ENCODE measurements at regions not wholly inside any gene's neighbourhood (a gene's known extent, or its start where the extent isn't known, plus 50 kb on each side); places are given as distances from the start of the nearest gene placed in this dataset.

DNA sequence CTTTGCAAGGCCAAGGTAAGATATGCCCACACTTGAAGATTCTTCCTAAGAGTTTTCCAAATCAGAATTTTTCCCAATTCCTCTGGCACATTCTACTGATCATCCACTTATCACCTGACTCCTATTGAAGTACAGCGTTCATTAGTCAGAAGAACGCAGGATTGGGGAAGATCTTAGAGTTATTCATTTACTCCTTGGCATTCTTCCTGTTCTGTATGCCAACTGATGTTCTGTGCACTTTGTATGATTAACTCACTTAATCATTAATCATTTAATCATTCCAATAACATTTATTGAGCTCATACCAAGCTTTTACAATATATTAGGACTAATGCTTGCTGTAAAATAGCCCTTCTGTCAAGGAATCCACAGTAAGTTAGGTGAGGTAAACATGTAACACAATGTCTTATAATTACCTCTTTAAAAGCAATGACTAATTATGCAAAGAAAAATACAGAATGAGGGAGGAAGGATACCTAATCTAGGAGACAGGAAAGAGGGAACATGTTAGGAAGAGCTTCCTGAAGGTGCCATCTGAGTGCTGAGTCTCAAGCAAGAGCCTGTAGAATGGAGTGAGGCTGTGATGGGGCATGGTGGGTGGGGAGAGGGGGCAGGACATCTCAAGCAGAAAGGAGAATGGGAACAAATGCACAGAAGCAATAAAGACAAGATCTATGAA lies 71.1 kb upstream of the DPT start:
- FAIRE-seq (no peak), DNase-seq (ENCODE audit: insufficient read length, low spot score) (no peak)
- no peak for TF ChIP-seq POU2F2 (IDR thresholded peaks at IDR 0.05; ENCODE audit: low read depth, low read length)
- TF ChIP-seq TAF1 (IDR thresholded peaks at IDR 0.05; ENCODE audit: low read depth, low read length) = no peak
- no peak for TF ChIP-seq POLR2A (IDR thresholded peaks at IDR 0.05; ENCODE audit: low read depth, low read length)
- no peak for TF ChIP-seq PAX5 (IDR thresholded peaks at IDR 0.05; ENCODE audit: insufficient read depth, low read length, severe bottlenecking)
- no peak for TF ChIP-seq POLR2AphosphoS5 (IDR thresholded peaks at IDR 0.05; ENCODE audit: low read depth, low read length)
- TF ChIP-seq SPI1 (IDR thresholded peaks at IDR 0.05; ENCODE audit: low read depth, low read length) = no peak

DNA sequence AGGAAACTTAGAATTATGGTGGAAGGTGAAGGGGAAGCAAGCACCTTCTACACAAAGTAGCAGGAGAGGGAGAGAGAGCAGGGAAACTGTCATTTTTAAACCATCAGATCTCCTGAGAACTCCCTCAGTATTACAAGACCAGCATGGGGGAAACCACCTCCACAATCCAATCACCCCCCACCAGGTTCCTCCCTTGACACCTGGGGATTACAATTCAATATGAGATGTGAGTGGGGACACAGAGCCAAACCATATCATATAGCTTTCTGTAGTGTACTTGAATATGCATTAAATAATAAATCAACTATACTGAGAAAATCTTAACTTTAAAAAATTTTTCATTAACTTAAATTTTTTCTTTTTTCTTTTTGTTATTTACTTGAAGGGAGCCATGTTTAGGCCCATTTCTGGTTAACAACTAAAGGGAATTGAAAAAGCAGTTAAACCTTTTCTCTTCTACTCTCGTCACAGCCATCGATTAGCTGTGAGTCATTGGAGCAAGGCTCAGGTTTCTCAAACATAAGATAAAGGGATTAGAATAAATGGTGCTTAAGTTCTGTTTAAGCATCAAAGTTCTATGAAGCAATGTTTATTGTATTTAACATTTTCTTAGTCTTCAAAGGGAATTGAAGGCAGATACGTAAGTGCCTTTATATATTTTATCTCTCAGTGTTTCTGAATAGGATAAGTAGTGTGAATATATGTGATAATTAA lies 72.2 kb upstream of the DPT start:
- no peak for FAIRE-seq
- no peak for DNase-seq (ENCODE audit: insufficient read length, low spot score)
- no peak for TF ChIP-seq POLR2AphosphoS5 (IDR thresholded peaks at IDR 0.05; ENCODE audit: low read depth, low read length)
- TF ChIP-seq TAF1 (IDR thresholded peaks at IDR 0.05; ENCODE audit: low read depth, low read length) = no peak
- no peak for TF ChIP-seq POU2F2 (IDR thresholded peaks at IDR 0.05; ENCODE audit: low read depth, low read length)
- TF ChIP-seq SPI1 (IDR thresholded peaks at IDR 0.05; ENCODE audit: low read depth, low read length) = no peak
- no peak for TF ChIP-seq PAX5 (IDR thresholded peaks at IDR 0.05; ENCODE audit: insufficient read depth, low read length, severe bottlenecking)
- no peak for TF ChIP-seq POLR2A (IDR thresholded peaks at IDR 0.05; ENCODE audit: low read depth, low read length)

DNA sequence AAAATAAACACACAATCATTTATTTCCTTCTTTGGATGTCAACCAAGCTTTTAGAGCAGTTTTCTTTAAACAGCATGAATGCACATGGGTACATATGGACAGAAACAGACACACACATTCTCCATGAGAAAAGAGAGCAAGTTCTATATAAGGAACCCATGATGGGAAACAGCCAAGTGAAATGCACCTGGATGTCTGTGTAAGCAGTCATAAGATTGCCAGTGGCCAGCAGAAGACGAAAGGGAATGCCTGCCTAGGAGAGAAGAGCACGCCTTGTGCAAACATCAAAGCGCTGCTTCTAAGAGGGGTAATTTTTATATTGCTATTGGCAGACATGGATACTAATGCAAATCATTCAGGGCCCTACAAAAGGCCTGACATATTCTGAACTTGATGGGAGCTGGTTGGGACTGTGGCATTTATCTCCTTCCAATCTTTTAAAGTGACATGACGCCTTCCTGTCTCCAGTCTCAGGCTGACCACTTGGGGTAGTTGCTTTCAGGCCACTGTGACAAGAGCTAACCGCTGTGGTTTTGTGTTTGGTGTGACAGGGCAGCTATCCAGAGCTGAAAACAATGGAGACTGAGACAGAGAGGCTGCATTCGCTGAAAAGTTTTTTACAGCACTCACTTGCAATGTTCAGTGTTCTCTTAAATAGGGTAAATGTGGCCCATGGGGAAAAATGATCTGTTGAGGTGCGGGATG lies 75.0 kb upstream of the DPT start:
- no peak for DNase-seq (ENCODE audit: insufficient read length, low spot score)

DNA sequence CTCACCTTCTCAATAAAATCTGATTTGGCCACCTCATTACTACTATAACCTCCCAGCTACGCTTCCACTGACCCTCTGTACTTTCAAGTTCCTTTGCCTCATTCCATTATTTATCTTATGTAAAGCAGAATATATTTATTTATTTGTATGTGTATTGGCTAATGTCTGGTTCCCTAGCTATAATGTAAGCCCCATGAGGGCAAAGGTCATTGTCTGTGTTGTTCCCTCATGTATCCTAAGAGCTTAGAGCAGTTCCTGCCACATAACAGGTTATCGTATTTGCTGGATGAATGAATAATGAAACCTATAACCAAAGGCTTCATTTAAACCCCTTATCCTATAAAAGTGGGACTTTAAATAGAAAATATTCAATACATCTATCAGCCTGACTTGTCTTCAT lies 77.9 kb upstream of the DPT start:
- FAIRE-seq (no peak), DNase-seq (ENCODE audit: insufficient read length, low spot score) (no peak)
- TF ChIP-seq POLR2AphosphoS5 (IDR thresholded peaks at IDR 0.05; ENCODE audit: low read depth, low read length) (no peak), SPI1 (IDR thresholded peaks at IDR 0.05; ENCODE audit: low read depth, low read length) (no peak), POU2F2 (IDR thresholded peaks at IDR 0.05; ENCODE audit: low read depth, low read length) (no peak), PAX5 (IDR thresholded peaks at IDR 0.05; ENCODE audit: insufficient read depth, low read length, severe bottlenecking) (no peak), TAF1 (IDR thresholded peaks at IDR 0.05; ENCODE audit: low read depth, low read length) (no peak), POLR2A (IDR thresholded peaks at IDR 0.05; ENCODE audit: low read depth, low read length) (no peak)

More for the DNA sequence above, 75.0 kb upstream of the DPT start:
- no peak for FAIRE-seq
- TF ChIP-seq POU2F2 (IDR thresholded peaks at IDR 0.05; ENCODE audit: low read depth, low read length) (no peak), TAF1 (IDR thresholded peaks at IDR 0.05; ENCODE audit: low read depth, low read length) (no peak), POLR2AphosphoS5 (IDR thresholded peaks at IDR 0.05; ENCODE audit: low read depth, low read length) (no peak), POLR2A (IDR thresholded peaks at IDR 0.05; ENCODE audit: low read depth, low read length) (no peak), PAX5 (IDR thresholded peaks at IDR 0.05; ENCODE audit: insufficient read depth, low read length, severe bottlenecking) (no peak), SPI1 (IDR thresholded peaks at IDR 0.05; ENCODE audit: low read depth, low read length) (no peak)

DNA sequence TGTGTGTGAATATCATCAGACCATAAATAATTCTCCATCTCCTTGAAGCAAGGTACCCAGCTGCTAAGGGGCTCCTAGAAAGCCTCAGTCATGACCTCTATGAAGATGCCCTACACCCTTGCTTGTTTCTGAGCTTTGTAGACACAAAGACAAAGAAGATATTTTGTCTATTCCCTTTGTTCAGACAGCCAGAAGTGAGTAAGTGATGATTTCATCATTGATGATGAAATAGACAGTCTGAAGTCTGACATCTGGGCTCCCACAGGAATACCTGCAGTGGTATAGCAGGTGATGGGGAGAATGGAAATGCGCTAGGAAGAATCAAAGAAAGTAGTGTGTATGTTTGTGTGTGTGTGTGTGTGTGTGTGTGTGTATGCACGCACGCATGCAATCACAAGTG lies 82.2 kb upstream of the DPT start:
- no peak for TF ChIP-seq PAX5 (IDR thresholded peaks at IDR 0.05; ENCODE audit: insufficient read depth, low read length, severe bottlenecking)
- no peak for TF ChIP-seq SPI1 (IDR thresholded peaks at IDR 0.05; ENCODE audit: low read depth, low read length)
- TF ChIP-seq POLR2AphosphoS5 (IDR thresholded peaks at IDR 0.05; ENCODE audit: low read depth, low read length) = no peak
- TF ChIP-seq POU2F2 (IDR thresholded peaks at IDR 0.05; ENCODE audit: low read depth, low read length) = no peak
- TF ChIP-seq POLR2A (IDR thresholded peaks at IDR 0.05; ENCODE audit: low read depth, low read length) = no peak
- TF ChIP-seq TAF1 (IDR thresholded peaks at IDR 0.05; ENCODE audit: low read depth, low read length) = no peak
- FAIRE-seq = no peak
- DNase-seq (ENCODE audit: insufficient read length, low spot score) = no peak

DNA sequence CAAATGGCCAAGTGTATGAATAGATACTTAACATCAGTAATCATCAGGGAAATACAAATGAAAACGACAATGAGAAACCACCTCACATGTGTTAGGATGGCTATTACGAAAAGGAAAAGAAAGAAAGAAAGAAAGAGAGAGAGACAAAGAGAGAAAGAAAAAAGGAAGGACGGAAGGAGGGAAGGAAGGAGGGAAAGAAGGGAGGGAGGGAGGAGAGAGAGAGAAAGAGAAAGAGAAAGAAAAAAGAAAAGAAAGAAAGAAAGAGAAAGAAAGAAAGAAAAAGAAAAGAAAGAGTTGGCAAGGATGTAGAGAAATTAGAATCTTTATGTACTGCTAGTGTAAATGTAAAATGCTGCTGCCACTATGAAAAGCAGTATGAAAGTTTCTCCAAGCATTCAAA lies 90.7 kb upstream of the DPT start:
- FAIRE-seq (no peak), DNase-seq (ENCODE audit: insufficient read length, low spot score) (no peak)
- TF ChIP-seq SPI1 (IDR thresholded peaks at IDR 0.05; ENCODE audit: low read depth, low read length) (no peak), POU2F2 (IDR thresholded peaks at IDR 0.05; ENCODE audit: low read depth, low read length) (no peak), POLR2A (IDR thresholded peaks at IDR 0.05; ENCODE audit: low read depth, low read length) (no peak), TAF1 (IDR thresholded peaks at IDR 0.05; ENCODE audit: low read depth, low read length) (no peak), POLR2AphosphoS5 (IDR thresholded peaks at IDR 0.05; ENCODE audit: low read depth, low read length) (no peak), PAX5 (IDR thresholded peaks at IDR 0.05; ENCODE audit: insufficient read depth, low read length, severe bottlenecking) (no peak)

DNA sequence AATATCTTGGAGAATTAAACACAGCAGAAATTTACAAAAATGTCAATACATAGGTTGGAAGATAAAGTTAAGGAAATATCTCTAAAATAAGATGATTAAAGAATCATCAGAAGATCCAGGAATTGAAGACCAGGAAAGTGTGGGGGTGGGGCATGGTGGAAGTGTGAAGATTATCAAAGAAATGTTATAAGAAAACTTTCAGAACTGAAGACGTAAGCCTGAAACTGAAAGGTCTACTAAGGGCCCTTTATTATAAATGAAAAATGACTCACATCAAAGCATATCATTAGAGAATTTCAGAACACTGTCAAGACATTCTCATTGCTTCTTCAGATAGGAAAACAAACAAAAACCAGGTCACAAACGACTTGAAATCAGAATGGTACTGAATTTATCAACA lies 92.4 kb upstream of the DPT start:
- no peak for FAIRE-seq
- no peak for DNase-seq (ENCODE audit: insufficient read length, low spot score)
- TF ChIP-seq POU2F2 (IDR thresholded peaks at IDR 0.05; ENCODE audit: low read depth, low read length) (no peak), PAX5 (IDR thresholded peaks at IDR 0.05; ENCODE audit: insufficient read depth, low read length, severe bottlenecking) (no peak), TAF1 (IDR thresholded peaks at IDR 0.05; ENCODE audit: low read depth, low read length) (no peak), POLR2AphosphoS5 (IDR thresholded peaks at IDR 0.05; ENCODE audit: low read depth, low read length) (no peak), SPI1 (IDR thresholded peaks at IDR 0.05; ENCODE audit: low read depth, low read length) (no peak), POLR2A (IDR thresholded peaks at IDR 0.05; ENCODE audit: low read depth, low read length) (no peak)

DNA sequence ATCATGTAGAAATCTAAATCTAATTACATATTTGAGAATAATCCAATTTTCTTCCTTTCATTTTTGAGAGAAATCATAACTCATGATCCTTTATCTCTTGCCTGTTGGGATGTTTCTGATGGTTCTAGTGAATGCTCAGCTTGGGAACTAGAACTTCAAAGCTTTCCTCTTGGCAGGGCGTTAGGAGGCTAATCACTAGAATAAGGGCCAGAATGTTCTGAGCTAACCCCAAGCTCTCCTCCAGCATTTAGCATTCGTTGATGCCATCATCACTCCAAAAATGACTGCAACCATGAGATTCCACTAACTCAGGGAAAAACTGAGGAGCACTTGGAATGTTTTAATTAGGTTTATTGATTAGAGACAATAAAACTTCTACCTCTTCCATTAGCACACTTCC lies 93.9 kb upstream of the DPT start:
- no peak for DNase-seq (ENCODE audit: insufficient read length, low spot score)
- FAIRE-seq = no peak
- TF ChIP-seq PAX5 (IDR thresholded peaks at IDR 0.05; ENCODE audit: insufficient read depth, low read length, severe bottlenecking) (no peak), POLR2A (IDR thresholded peaks at IDR 0.05; ENCODE audit: low read depth, low read length) (no peak), SPI1 (IDR thresholded peaks at IDR 0.05; ENCODE audit: low read depth, low read length) (no peak), POU2F2 (IDR thresholded peaks at IDR 0.05; ENCODE audit: low read depth, low read length) (no peak), TAF1 (IDR thresholded peaks at IDR 0.05; ENCODE audit: low read depth, low read length) (no peak), POLR2AphosphoS5 (IDR thresholded peaks at IDR 0.05; ENCODE audit: low read depth, low read length) (no peak)

DNA sequence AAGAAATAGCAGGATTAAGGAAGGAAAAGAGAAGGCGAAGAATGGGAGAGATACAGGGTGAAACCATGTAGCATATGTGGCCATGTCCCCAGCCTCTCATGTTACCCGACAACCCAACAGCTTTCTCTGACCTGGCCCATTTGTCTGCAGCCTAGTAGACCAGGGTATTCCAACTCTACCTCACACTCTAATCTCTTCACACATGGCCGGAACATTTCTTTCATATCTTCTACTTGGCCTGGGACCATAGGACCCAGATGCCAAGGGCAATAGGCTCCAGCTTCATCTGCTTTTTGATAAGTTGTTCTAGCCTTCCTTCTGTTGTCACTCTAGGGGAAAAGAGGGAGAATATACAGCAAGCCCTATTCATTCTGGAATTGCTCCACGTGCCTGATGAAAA lies 95.0 kb upstream of the DPT start:
- FAIRE-seq (no peak), DNase-seq (ENCODE audit: insufficient read length, low spot score) (no peak)
- TF ChIP-seq TAF1 (IDR thresholded peaks at IDR 0.05; ENCODE audit: low read depth, low read length) (no peak), POLR2A (IDR thresholded peaks at IDR 0.05; ENCODE audit: low read depth, low read length) (no peak), POU2F2 (IDR thresholded peaks at IDR 0.05; ENCODE audit: low read depth, low read length) (no peak)
